ENCODE measurements at regions not wholly inside any gene's neighbourhood (a gene's known extent, or its start where the extent isn't known, plus 50 kb on each side); places are given as distances from the start of the nearest gene placed in this dataset.

DNA sequence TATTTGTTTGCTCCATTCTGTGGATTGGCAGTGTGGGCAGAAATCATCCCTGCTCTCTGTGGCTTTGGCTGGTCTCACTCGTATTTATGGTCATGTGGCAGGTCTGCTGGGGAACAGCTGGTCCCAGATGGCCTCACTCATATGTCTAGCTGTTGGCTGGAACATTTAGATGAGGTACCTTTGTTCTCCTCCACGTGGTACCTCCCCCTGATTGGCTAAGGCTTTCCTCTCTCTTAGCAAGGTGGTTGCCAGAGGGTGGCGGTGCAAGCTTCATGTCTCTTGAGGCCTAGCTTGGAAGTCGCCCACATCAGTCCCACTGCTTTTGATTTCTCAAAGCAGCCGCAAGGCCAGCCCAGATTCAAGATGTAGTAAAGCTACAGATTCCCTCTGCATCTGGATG, 348.5 kb upstream of the BTBD3 start:
- TF ChIP-seq, protein P1, sequence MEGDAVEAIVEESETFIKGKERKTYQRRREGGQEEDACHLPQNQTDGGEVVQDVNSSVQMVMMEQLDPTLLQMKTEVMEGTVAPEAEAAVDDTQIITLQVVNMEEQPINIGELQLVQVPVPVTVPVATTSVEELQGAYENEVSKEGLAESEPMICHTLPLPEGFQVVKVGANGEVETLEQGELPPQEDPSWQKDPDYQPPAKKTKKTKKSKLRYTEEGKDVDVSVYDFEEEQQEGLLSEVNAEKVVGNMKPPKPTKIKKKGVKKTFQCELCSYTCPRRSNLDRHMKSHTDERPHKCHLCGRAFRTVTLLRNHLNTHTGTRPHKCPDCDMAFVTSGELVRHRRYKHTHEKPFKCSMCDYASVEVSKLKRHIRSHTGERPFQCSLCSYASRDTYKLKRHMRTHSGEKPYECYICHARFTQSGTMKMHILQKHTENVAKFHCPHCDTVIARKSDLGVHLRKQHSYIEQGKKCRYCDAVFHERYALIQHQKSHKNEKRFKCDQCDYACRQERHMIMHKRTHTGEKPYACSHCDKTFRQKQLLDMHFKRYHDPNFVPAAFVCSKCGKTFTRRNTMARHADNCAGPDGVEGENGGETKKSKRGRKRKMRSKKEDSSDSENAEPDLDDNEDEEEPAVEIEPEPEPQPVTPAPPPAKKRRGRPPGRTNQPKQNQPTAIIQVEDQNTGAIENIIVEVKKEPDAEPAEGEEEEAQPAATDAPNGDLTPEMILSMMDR (IDR thresholded peaks at IDR 0.05): no peak
- TF ChIP-seq POLR2A (IDR thresholded peaks at IDR 0.05): no peak

Data from Peyer's patch (tissue), 4 donors.